ENCODE measurements at regions not wholly inside any gene's neighbourhood (a gene's known extent, or its start where the extent isn't known, plus 50 kb on each side); places are given as distances from the start of the nearest gene placed in this dataset.

GRCh38 chrX:115490814-115491213 lies 70.2 kb upstream of the PLS3 start:
- Mint-ChIP-seq H3K27me3 (ENCODE audit: low read depth in 3 of 3) (peaks cover 0 to 4% (median 0%) of the 10 kb centered on the region in 3 donors), H3K4me3 (no peak overlapping the region), H3K36me3 (no peaks in the 10 kb centered on the region), H3K27ac (no peak overlapping the region), H3K9me3 (peaks cover 0 to 8% (median 1%) of the 10 kb centered on the region in 7 donors), H3K4me1 (peaks cover 13% of the 10 kb centered on the region)
- H3K79me2 ChIP-seq (ENCODE audit: insufficient read depth, low read length): no peaks in the 10 kb centered on the region
- DNase-seq: no peak
- H3K4me2 ChIP-seq (replicated peaks; ENCODE audit: extremely low read depth, low read length, poor library complexity, severe bottlenecking): no peak overlapping the region
- intact Hi-C loops (cut with micrococcal nuclease): no loop called here
- no peaks in the 10 kb centered on the region for H3K36me3 ChIP-seq (replicated peaks in 1 of 2; ENCODE audit: control insufficient read depth in 1 of 2, insufficient read depth in 2 of 2, low read length in 2 of 2)
- no peak for TF ChIP-seq CTCF (IDR thresholded peaks at IDR 0.05)
- H3K4me3 ChIP-seq (replicated peaks in 1 of 3; ENCODE audit: low read depth in 2 of 3, low read length in 3 of 3): no peak overlapping the region
- no CpG with 5 or more reads among the region's 1 CpG for WGBS (ENCODE audit: insufficient coverage)
- H3K9me3 ChIP-seq (replicated peaks in 1 of 2; ENCODE audit: control insufficient read depth in 1 of 2, insufficient read depth in 1 of 2, low read length in 2 of 2): no peaks in the 10 kb centered on the region
- H2AFZ ChIP-seq (ENCODE audit: insufficient read depth, low read depth, low read length, poor library complexity, severe bottlenecking): no peak overlapping the region
- no peak overlapping the region for H3K9ac ChIP-seq (ENCODE audit: insufficient read depth, low read length, poor library complexity, severe bottlenecking)
- peaks cover 0 to 5% of the 10 kb centered on the region in 2 donors for H3K4me1 ChIP-seq (ENCODE audit: control insufficient read depth in 1 of 2, insufficient read depth in 2 of 2, low read length in 2 of 2)
- no peak overlapping the region for H3K27ac ChIP-seq (ENCODE audit: low read depth in 1 of 2, low read length in 2 of 2)
- peaks cover 0 to 6% of the 10 kb centered on the region in 2 donors for H3K27me3 ChIP-seq (ENCODE audit: control insufficient read depth in 2 of 2, insufficient read depth in 2 of 2, low read length in 2 of 2)
- H4K20me1 ChIP-seq (ENCODE audit: insufficient read depth, low read length): no peaks in the 10 kb centered on the region

- peak; percentile 1 to 16 (median 3) for DNase-seq
- no peak overlapping the region for H2AFZ ChIP-seq (ENCODE audit: insufficient read depth, low read depth, low read length, poor library complexity, severe bottlenecking)
- no peak overlapping the region for H3K4me3 ChIP-seq (replicated peaks in 1 of 3; ENCODE audit: low read depth in 2 of 3, low read length in 3 of 3)
- Mint-ChIP-seq H3K36me3 (no peaks in the 10 kb centered on the region), H3K9me3 (peaks cover 0 to 4% (median 0%) of the 10 kb centered on the region in 7 donors), H3K27ac (no peak overlapping the region), H3K4me3 (peak overlapping the region in 1 of 2 donors; percentile 46), H3K4me1 (peaks cover 13% of the 10 kb centered on the region), H3K27me3 (ENCODE audit: low read depth in 3 of 3) (peaks cover 0 to 5% (median 0%) of the 10 kb centered on the region in 3 donors)
- no peak overlapping the region for H3K9ac ChIP-seq (ENCODE audit: insufficient read depth, low read length, poor library complexity, severe bottlenecking)
- no peak overlapping the region for H3K27ac ChIP-seq (ENCODE audit: low read depth in 1 of 2, low read length in 2 of 2)
- H3K27me3 ChIP-seq (ENCODE audit: control insufficient read depth in 2 of 2, insufficient read depth in 2 of 2, low read length in 2 of 2): peaks cover 0 to 6% of the 10 kb centered on the region in 2 donors
- TF ChIP-seq CTCF (IDR thresholded peaks at IDR 0.05): no peak
- H3K79me2 ChIP-seq (ENCODE audit: insufficient read depth, low read length): no peaks in the 10 kb centered on the region
- peaks cover 0 to 5% of the 10 kb centered on the region in 2 donors for H3K4me1 ChIP-seq (ENCODE audit: control insufficient read depth in 1 of 2, insufficient read depth in 2 of 2, low read length in 2 of 2)
- intact Hi-C loops (cut with micrococcal nuclease): no loop called here
- no peaks in the 10 kb centered on the region for H3K36me3 ChIP-seq (replicated peaks in 1 of 2; ENCODE audit: control insufficient read depth in 1 of 2, insufficient read depth in 2 of 2, low read length in 2 of 2)
- no peak overlapping the region for H3K4me2 ChIP-seq (replicated peaks; ENCODE audit: extremely low read depth, low read length, poor library complexity, severe bottlenecking)
- H4K20me1 ChIP-seq (ENCODE audit: insufficient read depth, low read length): no peaks in the 10 kb centered on the region
- no peaks in the 10 kb centered on the region for H3K9me3 ChIP-seq (replicated peaks in 1 of 2; ENCODE audit: control insufficient read depth in 1 of 2, insufficient read depth in 1 of 2, low read length in 2 of 2)
Measured at GRCh38 chrX:115491766-115492165, 69.2 kb upstream of the PLS3 start.

Data from CD14-positive monocyte (primary cell).